H9 (cell line): ENCODE measurements at regions not wholly inside any gene's neighbourhood (a gene's known extent, or its start where the extent isn't known, plus 50 kb on each side); places are given as distances from the start of the nearest gene placed in this dataset.

ENCODE experiments used
- DNase-seq: peaks from one replicate; pipeline ENCODE4 v3.0.0-alpha.2; 2017
- H2AFZ ChIP-seq: one replicate; pipeline ENCODE4 v1.6.1; 2013; ENCODE audit warnings: mild to moderate bottlenecking, low read length, control low read depth, moderate library complexity
- H2AK5ac ChIP-seq: 2 replicates; pipeline ENCODE4 v1.6.1; 2013; ENCODE audit warnings: low read length, control low read depth, mixed read lengths; ENCODE audit not compliant: insufficient read length
- H2BK120ac ChIP-seq: one replicate; pipeline ENCODE4 v1.6.1; 2013; ENCODE audit warnings: low read depth, mild to moderate bottlenecking, low read length, control low read depth, inconsistent platforms; ENCODE audit not compliant: poor library complexity, severe bottlenecking
- H2BK12ac ChIP-seq: 2 replicates; pipeline ENCODE4 v1.6.1; 2013; ENCODE audit warnings: low read length, control low read depth, mixed read lengths, low read depth; ENCODE audit not compliant: insufficient read length
- H2BK15ac ChIP-seq: 2 replicates; pipeline ENCODE4 v1.6.1; 2013; ENCODE audit warnings: low read depth, low read length, control low read depth
- H2BK20ac ChIP-seq: one replicate; pipeline ENCODE4 v1.6.1; 2013; ENCODE audit warnings: low read depth, mild to moderate bottlenecking, low read length, control low read depth, inconsistent platforms; ENCODE audit not compliant: poor library complexity, severe bottlenecking
- H2BK5ac ChIP-seq: 2 replicates; pipeline ENCODE4 v1.6.1; 2013; ENCODE audit warnings: low read length, control low read depth, mixed read lengths; ENCODE audit not compliant: insufficient read length
- H3K14ac ChIP-seq: 2 replicates; pipeline ENCODE4 v1.6.1; 2013; ENCODE audit warnings: low read length, control low read depth; ENCODE audit not compliant: insufficient read depth
- H3K18ac ChIP-seq: 2 replicates; pipeline ENCODE4 v1.6.1; 2013; ENCODE audit warnings: low read depth, mild to moderate bottlenecking, mixed read lengths, low read length, control low read depth; ENCODE audit not compliant: insufficient read length
- H3K23ac ChIP-seq: 2 replicates; pipeline ENCODE4 v1.6.1; 2013; ENCODE audit warnings: low read length, control low read depth, mixed read lengths, low read depth; ENCODE audit not compliant: insufficient read length
- H3K23me2 ChIP-seq: 2 replicates; pipeline ENCODE4 v1.6.1; 2013; ENCODE audit warnings: low read depth, mild to moderate bottlenecking, mixed read lengths, low read length, control low read depth; ENCODE audit not compliant: insufficient read length, poor library complexity, severe bottlenecking
- H3K27ac ChIP-seq: 2 replicates; pipeline ENCODE4 v1.5.1; 2013; ENCODE audit warnings: low read length, control low read depth, mixed read lengths, low read depth; ENCODE audit not compliant: insufficient read length
- H3K27me3 ChIP-seq: 2 replicates; pipeline ENCODE4 v1.6.1; 2013; ENCODE audit warnings: low read length, control low read depth, inconsistent platforms; ENCODE audit not compliant: insufficient read depth
- H3K4ac ChIP-seq: 2 replicates; pipeline ENCODE4 v1.6.1; 2013; ENCODE audit warnings: low read depth, mild to moderate bottlenecking, control low read depth, inconsistent platforms, low read length, moderate library complexity
- H3K4me1 ChIP-seq: 2 replicates; pipeline ENCODE4 v1.6.1; 2013; ENCODE audit warnings: low read length, control low read depth, inconsistent platforms; ENCODE audit not compliant: insufficient read depth
- H3K4me2 ChIP-seq: 2 replicates; pipeline ENCODE4 v1.6.1; 2013; ENCODE audit warnings: low read length, control low read depth, mixed read lengths; ENCODE audit not compliant: insufficient read length, insufficient read depth
- H3K56ac ChIP-seq: 2 replicates; pipeline ENCODE4 v1.6.1; 2013; ENCODE audit warnings: low read depth, mild to moderate bottlenecking, mixed read lengths, low read length, control low read depth; ENCODE audit not compliant: insufficient read length
- H3K79me1 ChIP-seq: 2 replicates; pipeline ENCODE4 v1.6.1; 2013; ENCODE audit warnings: low read depth, mild to moderate bottlenecking, moderate library complexity, low read length, control low read depth, inconsistent platforms; ENCODE audit not compliant: insufficient read depth, poor library complexity, severe bottlenecking
- H3K79me2 ChIP-seq: 2 replicates; pipeline ENCODE4 v1.6.1; 2013; ENCODE audit warnings: low read length, control low read depth, inconsistent platforms; ENCODE audit not compliant: insufficient read depth
- H3K9ac ChIP-seq: 2 replicates; pipeline ENCODE4 v1.6.1; 2013; ENCODE audit warnings: low read length, control low read depth, mixed read lengths; ENCODE audit not compliant: insufficient read length; ENCODE audit errors: extremely low read depth
- H3K9me3 ChIP-seq: one replicate; pipeline ENCODE4 v1.6.1; 2013; ENCODE audit warnings: low read depth, low read length, inconsistent platforms; ENCODE audit not compliant: control insufficient read depth
- H3T11ph ChIP-seq: one replicate; pipeline ENCODE4 v1.6.1; 2013; ENCODE audit warnings: mild to moderate bottlenecking, low read length, control low read depth, inconsistent platforms
- H4K20me1 ChIP-seq: one replicate; pipeline ENCODE4 v1.6.1; 2013; ENCODE audit not compliant: control insufficient read depth, insufficient read length, insufficient read depth
- H4K5ac ChIP-seq: 2 replicates; pipeline ENCODE4 v1.6.1; 2013; ENCODE audit warnings: low read depth, mild to moderate bottlenecking, mixed read lengths, low read length, control low read depth; ENCODE audit not compliant: insufficient read length
- H4K8ac ChIP-seq: replicated peaks from 2 replicates; pipeline ENCODE4 v1.6.1; 2013; ENCODE audit warnings: low read length, control low read depth, mixed read lengths, low read depth; ENCODE audit not compliant: insufficient read length
- H4K91ac ChIP-seq: 2 replicates; pipeline ENCODE4 v1.6.1; 2013; ENCODE audit warnings: low read depth, mild to moderate bottlenecking, moderate library complexity, mixed read lengths, low read length, control low read depth; ENCODE audit not compliant: insufficient read length
- H3K27ac Mint-ChIP-seq, 3 experiments: 2 replicates in 2 of 3; 3 replicates in 1 of 3; pipeline ENCODE4 v1.8.0; 2020 to 2021; ENCODE audit warnings: mixed read lengths in 3 of 3, mild to moderate bottlenecking in 1 of 3, moderate library complexity in 1 of 3
- H3K27me3 Mint-ChIP-seq: 2 replicates; pipeline ENCODE4 v1.8.0; 2021; ENCODE audit warnings: low read depth, mild to moderate bottlenecking, moderate library complexity, mixed read lengths
- H3K36me3 Mint-ChIP-seq, 3 experiments: 2 replicates in 2 of 3; 3 replicates in 1 of 3; pipeline ENCODE4 v1.8.0; 2020 to 2021; ENCODE audit warnings: low read depth in 3 of 3, mixed read lengths in 3 of 3; ENCODE audit not compliant: insufficient read depth in 1 of 3
- H3K4me1 Mint-ChIP-seq, 2 experiments: 2 replicates each; pipeline ENCODE4 v1.8.0; 2020; ENCODE audit warnings: mixed read lengths in 2 of 2
- H3K4me3 Mint-ChIP-seq, 2 experiments: 2 replicates in 1 of 2; 3 replicates in 1 of 2; pipeline ENCODE4 v1.8.0; 2020 to 2021; ENCODE audit warnings: mild to moderate bottlenecking in 2 of 2, mixed read lengths in 2 of 2, moderate library complexity in 1 of 2
- H3K9me3 Mint-ChIP-seq, 2 experiments: 2 replicates in 1 of 2; 3 replicates in 1 of 2; pipeline ENCODE4 v1.8.0; 2020; ENCODE audit warnings: mild to moderate bottlenecking in 2 of 2, mixed read lengths in 2 of 2, moderate library complexity in 1 of 2
- CTCF ChIP-seq: fragments of 200-600 bp; sonication (generic); conservative IDR thresholded peaks from 3 replicates; pipeline ENCODE4 v1.8.0; 2021; ENCODE audit warnings: antibody characterized with exemption, mild to moderate bottlenecking
- WGBS: extraction: QIAGEN DNeasy Blood & Tissue Kit; methylation state at CpG from one replicate; pipeline ENCODE4 v1.1.7; 2013; ENCODE audit warnings: missing lambda C conversion rate, low lambda C conversion rate, mixed read lengths; ENCODE audit not compliant: insufficient read length; ENCODE audit errors: extremely low coverage; 5-methylcytosine and 5-hydroxymethylcytosine counted together

- H4K5ac ChIP-seq: no peak overlapping the region
These were observed 545.4 kb downstream of the ADGRL2 start for GRCh38 chr1:82346141-82346540.

More at GRCh38 chr1:82346141-82346540, 545.4 kb downstream of the ADGRL2 start:
- Histone ChIP-seq H3K14ac (no peak overlapping the region), H2BK15ac (no peak overlapping the region), H3K9ac (no peak overlapping the region), H3K23me2 (no peaks in the 10 kb centered on the region), H3K9me3 (no peaks in the 10 kb centered on the region), H4K91ac (no peak overlapping the region), H3K27me3 (no peaks in the 10 kb centered on the region), H3K4me1 (no peaks in the 10 kb centered on the region), H3K4me2 (no peak overlapping the region), H2AFZ (no peak overlapping the region), H3K18ac (no peak overlapping the region), H4K8ac (no peak overlapping the region), H2BK12ac (no peak overlapping the region), H3K79me1 (no peaks in the 10 kb centered on the region), H2BK120ac (no peak overlapping the region), H3K4ac (no peak overlapping the region), H4K20me1 (no peaks in the 10 kb centered on the region), H3K27ac (no peak overlapping the region), H2AK5ac (no peak overlapping the region), H3K56ac (no peak overlapping the region), H2BK20ac (no peak overlapping the region), H3K23ac (no peak overlapping the region), H3K79me2 (no peaks in the 10 kb centered on the region), H3T11ph (no peak overlapping the region), H2BK5ac (no peak overlapping the region)
- no peak for TF ChIP-seq CTCF
- Mint-ChIP-seq H3K4me3 (no peak overlapping the region), H3K4me1 (0 out of 4 replicates have a peak, but pooled peaks cover 0 to 4% of the 10 kb centered on the region in 2 experiments), H3K27me3 (peaks cover 2% of the 10 kb centered on the region; the same call in 1 of the 2 replicates), H3K27ac (peak overlapping the region in 1 of 3 experiments; percentile 51; a peak in 1 of 7 replicates), H3K36me3 (peaks cover 3 to 15% (median 8%) of the 10 kb centered on the region in 3 experiments; a peak in 6 of 7 replicates), H3K9me3 (peaks cover 14 to 15% of the 10 kb centered on the region in 2 experiments)
- WGBS: no CpG with 5 or more reads among the region's 4 CpGs
- DNase-seq: no peak
